HG02759 (cell line): ENCODE measurements at regions not wholly inside any gene's neighbourhood (a gene's known extent, or its start where the extent isn't known, plus 50 kb on each side); places are given as distances from the start of the nearest gene placed in this dataset.

Source experiments
- ATAC-seq: cut with Tn5 transposase; IDR thresholded peaks from one replicate; pipeline ENCODE4 v1.9.1; 2021; ENCODE audit warnings: mild to moderate bottlenecking, moderate library complexity; ENCODE audit not compliant: unreplicated experiment

DNA sequence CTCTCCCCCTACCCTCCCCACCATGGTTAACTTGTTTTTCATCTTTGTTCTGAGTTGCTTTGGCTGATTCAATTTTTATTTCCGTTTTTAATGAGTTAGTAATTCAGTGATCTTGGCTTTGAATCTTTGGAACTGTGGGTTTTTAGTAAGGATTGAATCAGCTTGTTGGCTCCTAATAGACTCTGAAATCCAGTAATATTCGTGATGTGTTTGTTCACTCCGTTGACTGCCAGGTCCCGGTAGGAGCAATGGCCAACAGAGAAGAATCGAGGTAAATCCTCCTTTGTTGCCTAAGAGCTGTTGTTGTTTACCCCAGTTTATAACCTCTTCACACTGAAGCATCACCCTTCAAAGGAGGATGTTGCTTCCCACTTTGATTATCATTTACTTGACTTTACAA, 92.7 kb downstream of the PCSK1 start:
- no peak for ATAC-seq

DNA sequence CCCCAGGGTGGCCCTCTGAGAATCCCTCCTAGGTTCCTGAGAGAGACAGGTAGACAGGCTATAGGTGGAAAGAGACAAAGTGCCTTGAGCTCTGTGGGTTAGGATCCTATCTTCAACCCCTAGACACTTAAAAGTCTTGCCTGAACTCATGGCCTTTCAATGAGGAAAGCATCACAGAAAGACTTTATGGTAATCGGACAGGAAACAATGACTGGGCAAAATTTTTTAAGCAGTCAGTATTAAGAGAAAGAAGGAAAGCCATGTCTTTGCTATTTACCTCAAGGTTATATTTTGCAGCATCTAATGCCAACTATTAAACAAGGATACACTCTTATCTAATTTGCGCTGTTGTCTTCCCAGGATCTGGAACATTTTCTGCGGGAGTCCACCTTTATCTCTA, 93.2 kb downstream of the PCSK1 start:
- ATAC-seq = no peak

- no peak for ATAC-seq
Measured at GRCh38 chr5:96338624-96339415, 94.2 kb downstream of the PCSK1 start.

DNA sequence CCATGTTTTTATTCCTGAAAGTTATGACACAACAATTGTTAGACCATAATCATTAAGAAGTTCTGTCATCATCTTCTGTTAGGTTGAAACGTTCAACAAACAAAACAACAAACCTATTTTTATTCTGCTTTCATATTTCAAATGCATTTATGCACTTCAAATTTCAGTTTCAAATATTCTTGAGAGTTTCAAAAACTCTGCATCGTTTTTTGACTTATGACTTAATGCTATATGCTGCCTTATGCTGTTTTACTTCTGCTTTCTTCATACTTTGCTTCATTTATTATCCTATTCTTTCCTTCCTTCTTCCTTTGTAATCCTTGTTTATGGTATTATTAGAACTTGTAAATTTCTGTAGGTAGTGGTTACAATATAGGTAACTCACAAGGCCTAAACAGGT, 95.0 kb downstream of the PCSK1 start:
- peak; percentile 45 for ATAC-seq

DNA sequence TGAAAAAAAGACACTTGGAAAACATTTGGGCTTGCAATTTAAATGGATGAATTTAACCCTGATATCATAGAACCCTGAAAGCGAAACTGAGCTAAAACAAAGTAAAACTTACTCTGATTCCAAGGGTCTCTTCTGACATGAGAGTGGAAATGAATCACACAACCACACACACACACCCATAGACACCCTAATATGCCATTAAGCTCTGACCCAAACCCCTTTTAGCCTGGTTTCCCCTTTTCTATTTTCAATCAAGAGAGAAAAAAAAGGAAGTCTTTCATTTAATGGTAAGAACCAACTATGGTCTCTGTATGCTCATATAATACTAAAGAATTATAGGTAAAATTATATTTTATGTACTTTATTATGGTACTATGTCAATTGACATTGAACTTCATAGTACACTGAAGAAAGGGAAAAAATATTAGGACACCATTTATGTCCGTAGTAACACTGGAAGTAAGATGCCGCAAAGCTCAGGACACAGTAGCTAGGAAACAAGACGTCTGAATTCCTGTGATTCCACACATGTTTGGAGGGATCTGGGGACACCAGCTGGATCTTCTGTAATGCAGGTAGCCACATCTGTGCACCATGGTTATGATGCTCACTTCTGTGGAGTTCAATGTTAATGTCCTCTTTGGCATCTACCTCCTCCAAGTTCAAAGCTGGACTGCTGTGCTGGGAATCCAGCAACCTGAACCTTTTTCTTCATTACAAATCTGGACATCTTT, 95.8 kb downstream of the PCSK1 start:
- ATAC-seq = no peak

GRCh38 chr5:96336351-96336985, 96.6 kb downstream of the PCSK1 start:
- peak; percentile 65 for ATAC-seq

- ATAC-seq = no peak
Measured at GRCh38 chr5:96335873-96336272, 97.2 kb downstream of the PCSK1 start.

- no peak for ATAC-seq
Measured at GRCh38 chr5:96333391-96333790, 99.7 kb downstream of the PCSK1 start.

- ATAC-seq = no peak
Measured at GRCh38 chr5:96332535-96333366, 100.3 kb downstream of the PCSK1 start.

GRCh38 chr5:96331681-96332361, 101.2 kb downstream of the PCSK1 start:
- ATAC-seq = no peak

DNA sequence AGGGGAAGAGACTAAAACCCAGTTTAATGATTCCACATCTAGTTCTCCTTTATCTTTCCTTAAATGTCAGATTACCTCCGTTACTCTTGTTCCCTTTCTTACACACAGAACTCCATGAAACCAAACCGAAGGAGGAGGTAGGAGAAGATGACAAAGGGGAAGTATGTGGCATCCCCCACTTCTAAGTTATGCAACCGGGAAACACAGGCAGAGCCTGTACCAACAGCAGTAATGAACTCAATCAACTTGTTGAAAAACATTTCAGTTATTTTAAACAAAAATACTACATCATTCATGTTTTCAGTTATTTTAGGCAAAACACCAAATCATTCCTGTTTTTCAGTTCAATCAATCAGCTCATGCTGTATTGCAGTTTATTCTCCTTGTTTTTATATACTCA, 101.8 kb downstream of the PCSK1 start:
- no peak for ATAC-seq

DNA sequence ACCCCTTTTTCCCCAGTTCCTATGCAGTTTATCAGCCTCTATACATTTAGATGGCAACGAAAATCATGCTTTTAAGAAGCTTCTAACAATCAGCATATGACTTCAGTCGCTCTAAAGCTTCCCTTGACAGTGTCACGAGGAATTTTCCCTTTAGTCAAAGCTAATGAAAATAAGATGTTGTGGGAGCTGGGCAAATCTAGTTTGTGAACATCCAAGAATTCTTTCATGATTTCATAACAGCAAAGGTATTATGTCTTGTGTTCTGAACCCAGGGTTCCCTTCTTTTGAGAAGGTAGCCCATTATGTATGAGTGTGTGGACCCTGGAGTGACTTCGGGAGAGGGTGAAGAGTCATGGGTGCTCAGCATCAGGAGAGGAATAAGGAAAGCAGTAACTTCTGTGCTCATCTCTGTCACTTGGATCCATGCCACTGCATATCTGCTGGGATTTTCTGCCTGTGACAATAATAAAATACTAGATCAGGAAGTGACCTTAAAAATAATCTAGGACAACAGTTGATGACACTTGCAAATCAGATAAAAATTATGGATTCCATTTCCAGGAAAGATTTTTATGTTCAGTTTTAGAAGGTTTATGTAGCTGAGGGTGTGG, 102.4 kb downstream of the PCSK1 start:
- ATAC-seq = no peak

DNA sequence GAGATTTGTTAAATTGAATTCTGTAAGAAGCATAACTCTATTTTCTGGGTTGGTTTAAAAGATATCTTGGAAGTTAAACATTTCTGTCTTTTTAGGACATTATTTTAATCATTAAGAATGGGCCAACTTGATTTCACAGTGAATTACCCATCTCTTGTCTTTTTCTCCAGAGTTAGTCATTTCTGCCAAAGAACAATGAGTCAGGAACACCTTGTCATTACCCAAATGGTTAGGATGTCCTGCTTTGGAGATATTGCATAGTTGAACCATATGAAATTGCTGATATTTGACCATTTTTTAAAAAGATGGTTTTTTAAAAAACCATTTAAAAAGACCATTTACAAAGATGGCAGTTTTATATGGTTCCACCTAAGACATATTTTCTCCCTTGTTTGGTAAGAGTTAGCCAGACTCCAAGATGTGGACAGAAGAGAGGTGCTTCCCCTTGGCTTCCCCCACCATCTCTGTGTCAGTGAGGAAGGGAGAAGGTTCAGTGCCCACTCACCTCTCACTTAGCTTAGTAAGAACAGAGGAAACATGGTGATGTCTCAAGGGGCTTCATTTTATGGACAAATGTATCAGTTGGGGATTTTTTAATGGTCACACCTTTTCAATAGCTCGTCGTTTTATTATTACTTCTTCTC, 103.0 kb downstream of the PCSK1 start:
- no peak for ATAC-seq

DNA sequence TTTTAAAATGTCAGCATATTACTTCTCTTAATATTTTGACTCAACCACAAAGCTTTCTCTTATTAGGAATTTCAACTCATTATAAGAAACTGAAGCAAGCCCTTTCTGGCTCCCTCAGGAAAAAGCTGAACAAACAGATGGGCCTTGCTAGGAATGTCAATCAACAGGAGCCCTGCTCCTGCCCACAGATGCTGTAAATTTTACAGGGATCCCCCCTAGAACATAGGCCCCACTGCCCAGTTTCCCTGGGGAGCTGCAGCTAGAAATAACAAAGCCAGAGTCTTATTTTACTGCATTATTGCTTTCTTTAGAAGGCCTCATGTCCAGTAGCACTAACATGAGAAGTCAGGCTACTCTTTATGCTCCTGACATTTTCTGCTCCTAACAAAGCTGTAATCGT, 103.8 kb downstream of the PCSK1 start:
- no peak for ATAC-seq

- ATAC-seq = no peak
Measured at GRCh38 chr5:96327722-96328121, 105.3 kb downstream of the PCSK1 start.

GRCh38 chr5:96326902-96327301, 106.1 kb downstream of the PCSK1 start:
- peak; percentile 76 for ATAC-seq

DNA sequence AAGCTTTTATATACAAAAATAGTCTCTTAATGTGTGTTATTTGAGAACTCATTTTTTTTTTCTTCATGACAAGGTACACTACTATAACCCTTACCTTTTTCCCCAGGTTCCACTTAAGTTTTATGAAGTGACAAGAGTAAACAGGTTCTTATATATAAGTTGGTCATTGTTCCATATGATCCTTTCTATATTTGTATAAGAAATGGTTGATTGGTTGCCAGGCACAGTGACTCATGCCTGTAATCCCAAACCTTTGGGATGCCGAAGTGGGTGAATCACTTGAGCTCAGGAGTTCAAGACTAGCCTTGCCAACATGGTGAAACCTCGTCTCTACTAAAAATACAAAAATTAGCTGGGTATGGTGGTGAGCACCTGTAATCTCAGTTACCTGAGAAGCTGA, 108.3 kb downstream of the PCSK1 start:
- no peak for ATAC-seq

DNA sequence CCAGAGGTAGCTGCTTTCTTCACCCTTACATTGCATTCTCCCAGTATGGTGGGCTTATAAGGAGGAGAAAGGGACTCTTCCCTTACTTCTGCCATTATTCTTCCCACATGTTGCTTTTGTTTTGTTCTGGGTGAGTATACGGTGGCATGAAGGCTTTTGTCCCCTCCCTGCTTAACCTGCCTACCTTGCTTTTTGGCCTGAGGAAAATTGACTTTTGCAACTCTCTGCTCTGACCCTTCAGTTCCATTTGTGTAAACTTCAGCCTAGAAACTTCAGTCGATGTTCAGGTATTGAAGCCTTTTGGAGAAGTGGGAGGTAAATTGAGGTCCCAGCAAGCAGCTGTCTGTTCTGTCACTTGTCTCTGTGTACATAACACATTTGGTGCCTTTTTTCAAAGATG, 110.2 kb downstream of the PCSK1 start:
- no peak for ATAC-seq

DNA sequence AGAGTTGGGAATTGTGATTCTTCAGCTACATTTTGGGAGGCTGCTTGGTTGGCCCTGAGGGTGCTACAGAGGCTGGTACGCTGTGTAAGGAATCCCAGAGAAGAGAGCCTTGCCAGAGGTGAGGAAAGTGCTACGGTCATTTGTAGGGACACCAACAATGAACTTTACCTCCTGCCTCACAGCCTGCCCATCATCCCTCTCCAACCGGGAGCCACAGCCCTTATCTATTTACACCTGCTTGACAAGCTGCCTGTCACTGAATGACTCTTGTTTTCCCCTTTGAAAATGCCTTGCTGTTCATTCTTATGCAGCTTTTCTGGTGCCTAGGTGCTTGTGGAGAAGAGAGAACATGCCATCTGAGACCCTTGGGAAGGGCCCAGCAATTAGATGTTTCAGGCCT, 110.8 kb downstream of the PCSK1 start:
- ATAC-seq = no peak

DNA sequence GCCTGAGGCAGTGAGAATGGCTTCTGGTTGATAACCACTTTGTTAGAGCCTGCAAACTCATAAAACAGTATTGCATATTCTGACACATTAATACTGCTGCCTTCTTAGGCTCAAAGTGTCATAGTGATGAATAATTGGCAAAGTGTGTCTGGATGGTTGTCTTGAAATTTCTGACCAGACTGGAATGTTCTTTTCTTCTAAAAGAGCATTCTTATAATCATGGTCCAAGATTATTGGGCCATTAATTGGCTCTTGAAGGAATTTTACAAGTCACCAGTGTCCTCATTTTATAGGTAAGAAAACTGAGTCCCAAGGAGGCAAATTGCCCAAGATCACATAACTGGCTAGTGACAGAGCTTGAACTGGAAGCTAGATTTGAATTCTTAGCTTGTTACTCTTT, 111.7 kb downstream of the PCSK1 start:
- ATAC-seq = no peak
